ENCODE measurements at regions not wholly inside any gene's neighbourhood (a gene's known extent, or its start where the extent isn't known, plus 50 kb on each side); places are given as distances from the start of the nearest gene placed in this dataset.

GRCh38 chr5:142426129-142427014 lies 101.6 kb upstream of the SPRY4 start:
- TF ChIP-seq, protein P1, sequence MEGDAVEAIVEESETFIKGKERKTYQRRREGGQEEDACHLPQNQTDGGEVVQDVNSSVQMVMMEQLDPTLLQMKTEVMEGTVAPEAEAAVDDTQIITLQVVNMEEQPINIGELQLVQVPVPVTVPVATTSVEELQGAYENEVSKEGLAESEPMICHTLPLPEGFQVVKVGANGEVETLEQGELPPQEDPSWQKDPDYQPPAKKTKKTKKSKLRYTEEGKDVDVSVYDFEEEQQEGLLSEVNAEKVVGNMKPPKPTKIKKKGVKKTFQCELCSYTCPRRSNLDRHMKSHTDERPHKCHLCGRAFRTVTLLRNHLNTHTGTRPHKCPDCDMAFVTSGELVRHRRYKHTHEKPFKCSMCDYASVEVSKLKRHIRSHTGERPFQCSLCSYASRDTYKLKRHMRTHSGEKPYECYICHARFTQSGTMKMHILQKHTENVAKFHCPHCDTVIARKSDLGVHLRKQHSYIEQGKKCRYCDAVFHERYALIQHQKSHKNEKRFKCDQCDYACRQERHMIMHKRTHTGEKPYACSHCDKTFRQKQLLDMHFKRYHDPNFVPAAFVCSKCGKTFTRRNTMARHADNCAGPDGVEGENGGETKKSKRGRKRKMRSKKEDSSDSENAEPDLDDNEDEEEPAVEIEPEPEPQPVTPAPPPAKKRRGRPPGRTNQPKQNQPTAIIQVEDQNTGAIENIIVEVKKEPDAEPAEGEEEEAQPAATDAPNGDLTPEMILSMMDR (IDR thresholded peaks at IDR 0.05), result no peak
- no peak for TF ChIP-seq POLR2A (IDR thresholded peaks at IDR 0.05)

Measured in lower leg skin (tissue), 3 donors.